Mammary epithelial cell (primary cell): ENCODE measurements at regions not wholly inside any gene's neighbourhood (a gene's known extent, or its start where the extent isn't known, plus 50 kb on each side); places are given as distances from the start of the nearest gene placed in this dataset.

Source experiments
- CTCF ChIP-seq, 2 donors: IDR thresholded peaks in 1 of 2; conservative IDR thresholded peaks in 1 of 2; 2 replicates each; pipeline ENCODE4 v1.5.1; 2011 to 2012; ENCODE audit warnings: inconsistent platforms in 2 of 2, low read length in 2 of 2, mild to moderate bottlenecking in 2 of 2, control low read depth in 1 of 2, low read depth in 1 of 2; ENCODE audit not compliant: insufficient read depth in 1 of 2; ENCODE audit errors: extremely low read depth in 1 of 2
- EZH2 ChIP-seq: IDR thresholded peaks from 2 replicates; pipeline ENCODE4 v1.6.1; 2012; ENCODE audit warnings: low read length, inconsistent platforms, borderline replicate concordance

GRCh38 chr1:221063651-221064050 lies 184.4 kb downstream of the HLX start:
- TF ChIP-seq CTCF (conservative IDR thresholded peaks at IDR 0.05 in 1 of 2, IDR thresholded peaks at IDR 0.05 in 1 of 2; ENCODE audit: extremely low read depth in 1 of 2, insufficient read depth in 1 of 2, low read depth in 1 of 2, low read length in 2 of 2) (no peak), EZH2 (no peak)
